Adrenal gland (tissue), 5 donors: ENCODE measurements at regions not wholly inside any gene's neighbourhood (a gene's known extent, or its start where the extent isn't known, plus 50 kb on each side); places are given as distances from the start of the nearest gene placed in this dataset.

Experiments
- POLR2A ChIP-seq, 2 donors: fragments of 450-650 bp; IDR thresholded peaks; one replicate each; pipeline ENCODE4 v1.6.1; 2017; ENCODE audit warnings: antibody characterized with exemption in 2 of 2, mild to moderate bottlenecking in 2 of 2, moderate library complexity in 1 of 2
- TF ChIP-seq, protein P1 (sequence below), 6 experiments: fragments of 450-650 bp in 4 of 6; fragments of 200-600 bp in 2 of 6; sonication (generic) in 1 of 6; IDR thresholded peaks; 1 replicate in 5 of 6; 2 replicates in 1 of 6; pipeline versions ENCODE4 v1.5.1 to v1.8.0; 2016 to 2021; ENCODE audit warnings: antibody characterized with exemption in 6 of 6, mild to moderate bottlenecking in 2 of 6, moderate library complexity in 1 of 6
- donor health status: DM: no; HTN: no; CAD: no.

DNA sequence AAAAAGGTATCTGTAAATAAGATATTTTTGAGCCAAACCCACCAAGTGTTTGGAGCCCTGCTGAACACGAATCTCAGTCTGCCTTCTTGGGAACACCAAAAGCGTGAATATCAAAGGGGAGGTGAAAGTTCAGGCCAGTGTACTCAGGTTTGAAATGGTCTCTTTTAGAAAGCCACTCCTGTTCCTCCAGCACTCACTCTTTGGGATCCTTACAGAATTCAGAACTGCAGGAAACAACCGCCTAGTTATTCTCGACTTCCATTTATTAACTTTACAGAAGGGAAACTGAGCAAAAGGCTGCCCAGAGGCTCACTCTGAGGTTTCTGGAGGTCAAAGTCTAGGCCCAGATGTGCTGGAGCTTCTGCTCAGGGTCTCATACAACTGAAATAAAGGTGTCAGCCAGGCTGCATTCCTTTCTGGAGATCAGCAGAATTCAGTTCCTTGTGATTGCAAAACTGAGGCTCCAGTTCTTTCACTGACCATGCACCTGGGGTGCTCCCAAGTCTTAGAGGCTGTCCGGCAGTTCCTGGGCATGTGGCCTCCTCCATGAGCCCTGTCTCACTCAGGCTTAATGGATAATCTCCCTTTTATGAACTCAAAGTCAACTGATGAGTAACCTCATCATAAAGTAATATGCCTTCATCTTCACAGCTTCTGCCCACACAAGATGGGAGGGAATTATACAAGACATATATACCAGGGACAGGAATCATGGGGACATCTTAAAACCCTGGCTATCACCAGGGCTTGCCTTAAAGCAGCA, 65.5 kb upstream of the TNFAIP3 start:
- TF ChIP-seq, protein P1, sequence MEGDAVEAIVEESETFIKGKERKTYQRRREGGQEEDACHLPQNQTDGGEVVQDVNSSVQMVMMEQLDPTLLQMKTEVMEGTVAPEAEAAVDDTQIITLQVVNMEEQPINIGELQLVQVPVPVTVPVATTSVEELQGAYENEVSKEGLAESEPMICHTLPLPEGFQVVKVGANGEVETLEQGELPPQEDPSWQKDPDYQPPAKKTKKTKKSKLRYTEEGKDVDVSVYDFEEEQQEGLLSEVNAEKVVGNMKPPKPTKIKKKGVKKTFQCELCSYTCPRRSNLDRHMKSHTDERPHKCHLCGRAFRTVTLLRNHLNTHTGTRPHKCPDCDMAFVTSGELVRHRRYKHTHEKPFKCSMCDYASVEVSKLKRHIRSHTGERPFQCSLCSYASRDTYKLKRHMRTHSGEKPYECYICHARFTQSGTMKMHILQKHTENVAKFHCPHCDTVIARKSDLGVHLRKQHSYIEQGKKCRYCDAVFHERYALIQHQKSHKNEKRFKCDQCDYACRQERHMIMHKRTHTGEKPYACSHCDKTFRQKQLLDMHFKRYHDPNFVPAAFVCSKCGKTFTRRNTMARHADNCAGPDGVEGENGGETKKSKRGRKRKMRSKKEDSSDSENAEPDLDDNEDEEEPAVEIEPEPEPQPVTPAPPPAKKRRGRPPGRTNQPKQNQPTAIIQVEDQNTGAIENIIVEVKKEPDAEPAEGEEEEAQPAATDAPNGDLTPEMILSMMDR (IDR thresholded peaks at IDR 0.05): no peak
- no peak for TF ChIP-seq POLR2A (IDR thresholded peaks at IDR 0.05)
